ENCODE measurements at regions not wholly inside any gene's neighbourhood (a gene's known extent, or its start where the extent isn't known, plus 50 kb on each side); places are given as distances from the start of the nearest gene placed in this dataset.

DNA sequence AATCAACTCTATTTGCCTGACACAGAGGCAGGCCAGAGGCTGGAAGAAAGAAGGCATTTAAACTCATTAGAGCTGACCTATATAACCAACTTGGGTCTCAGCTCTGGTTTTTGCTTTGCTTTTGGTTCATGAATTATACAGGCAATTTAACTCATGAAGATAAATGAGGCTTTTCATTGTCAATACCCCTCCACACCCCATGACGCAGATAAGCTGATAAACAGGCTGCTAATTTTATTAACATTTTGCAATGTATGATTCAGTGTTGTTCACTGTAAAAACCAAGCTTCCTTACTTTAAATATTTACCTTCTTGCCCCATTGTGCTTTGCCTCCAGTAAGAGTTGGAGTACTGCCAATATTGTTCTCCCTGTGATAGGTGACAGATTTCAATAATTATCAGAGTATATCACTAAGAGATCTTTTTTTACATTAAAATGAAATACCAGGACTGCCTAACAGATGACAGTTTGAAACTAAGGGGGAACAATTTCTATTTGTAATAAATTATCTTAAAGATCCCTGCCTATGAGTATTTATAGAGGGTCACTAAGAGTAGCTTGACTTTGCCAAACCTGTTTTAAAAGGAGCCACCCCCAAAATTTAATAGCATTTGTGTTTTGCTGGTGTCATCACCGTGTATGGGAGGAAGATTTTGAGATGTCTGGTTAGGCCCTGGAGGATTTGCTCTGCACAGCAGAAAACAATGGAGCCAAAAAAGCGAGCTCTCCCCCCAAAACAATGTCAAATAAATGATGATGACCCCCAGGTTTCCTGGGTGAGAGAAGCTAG is 472.7 kb upstream of the NBEA start:
- TF ChIP-seq EZH2 (IDR thresholded peaks at IDR 0.05): no peak
- TF ChIP-seq, protein P1, sequence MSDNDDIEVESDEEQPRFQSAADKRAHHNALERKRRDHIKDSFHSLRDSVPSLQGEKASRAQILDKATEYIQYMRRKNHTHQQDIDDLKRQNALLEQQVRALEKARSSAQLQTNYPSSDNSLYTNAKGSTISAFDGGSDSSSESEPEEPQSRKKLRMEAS (IDR thresholded peaks at IDR 0.05): no peak
- no peak for TF ChIP-seq CBX3 (IDR thresholded peaks at IDR 0.05; ENCODE audit: low read depth)
- TF ChIP-seq, protein P2, sequence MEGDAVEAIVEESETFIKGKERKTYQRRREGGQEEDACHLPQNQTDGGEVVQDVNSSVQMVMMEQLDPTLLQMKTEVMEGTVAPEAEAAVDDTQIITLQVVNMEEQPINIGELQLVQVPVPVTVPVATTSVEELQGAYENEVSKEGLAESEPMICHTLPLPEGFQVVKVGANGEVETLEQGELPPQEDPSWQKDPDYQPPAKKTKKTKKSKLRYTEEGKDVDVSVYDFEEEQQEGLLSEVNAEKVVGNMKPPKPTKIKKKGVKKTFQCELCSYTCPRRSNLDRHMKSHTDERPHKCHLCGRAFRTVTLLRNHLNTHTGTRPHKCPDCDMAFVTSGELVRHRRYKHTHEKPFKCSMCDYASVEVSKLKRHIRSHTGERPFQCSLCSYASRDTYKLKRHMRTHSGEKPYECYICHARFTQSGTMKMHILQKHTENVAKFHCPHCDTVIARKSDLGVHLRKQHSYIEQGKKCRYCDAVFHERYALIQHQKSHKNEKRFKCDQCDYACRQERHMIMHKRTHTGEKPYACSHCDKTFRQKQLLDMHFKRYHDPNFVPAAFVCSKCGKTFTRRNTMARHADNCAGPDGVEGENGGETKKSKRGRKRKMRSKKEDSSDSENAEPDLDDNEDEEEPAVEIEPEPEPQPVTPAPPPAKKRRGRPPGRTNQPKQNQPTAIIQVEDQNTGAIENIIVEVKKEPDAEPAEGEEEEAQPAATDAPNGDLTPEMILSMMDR (IDR thresholded peaks at IDR 0.05 in 2 of 3, conservative IDR thresholded peaks at IDR 0.05 in 1 of 3; ENCODE audit: borderline replicate concordance in 1 of 3, insufficient read depth in 1 of 3, low read depth in 2 of 3, low read length in 2 of 3): no peak
- no peak for TF ChIP-seq POLR2A (IDR thresholded peaks at IDR 0.05; ENCODE audit: borderline replicate concordance, extremely low read depth, insufficient read depth, insufficient read length)
- TF ChIP-seq JUND (IDR thresholded peaks at IDR 0.05): no peak
- no peak for TF ChIP-seq POLR2AphosphoS5 (IDR thresholded peaks at IDR 0.05; ENCODE audit: low read depth, low read length)
- TF ChIP-seq, protein P3, sequence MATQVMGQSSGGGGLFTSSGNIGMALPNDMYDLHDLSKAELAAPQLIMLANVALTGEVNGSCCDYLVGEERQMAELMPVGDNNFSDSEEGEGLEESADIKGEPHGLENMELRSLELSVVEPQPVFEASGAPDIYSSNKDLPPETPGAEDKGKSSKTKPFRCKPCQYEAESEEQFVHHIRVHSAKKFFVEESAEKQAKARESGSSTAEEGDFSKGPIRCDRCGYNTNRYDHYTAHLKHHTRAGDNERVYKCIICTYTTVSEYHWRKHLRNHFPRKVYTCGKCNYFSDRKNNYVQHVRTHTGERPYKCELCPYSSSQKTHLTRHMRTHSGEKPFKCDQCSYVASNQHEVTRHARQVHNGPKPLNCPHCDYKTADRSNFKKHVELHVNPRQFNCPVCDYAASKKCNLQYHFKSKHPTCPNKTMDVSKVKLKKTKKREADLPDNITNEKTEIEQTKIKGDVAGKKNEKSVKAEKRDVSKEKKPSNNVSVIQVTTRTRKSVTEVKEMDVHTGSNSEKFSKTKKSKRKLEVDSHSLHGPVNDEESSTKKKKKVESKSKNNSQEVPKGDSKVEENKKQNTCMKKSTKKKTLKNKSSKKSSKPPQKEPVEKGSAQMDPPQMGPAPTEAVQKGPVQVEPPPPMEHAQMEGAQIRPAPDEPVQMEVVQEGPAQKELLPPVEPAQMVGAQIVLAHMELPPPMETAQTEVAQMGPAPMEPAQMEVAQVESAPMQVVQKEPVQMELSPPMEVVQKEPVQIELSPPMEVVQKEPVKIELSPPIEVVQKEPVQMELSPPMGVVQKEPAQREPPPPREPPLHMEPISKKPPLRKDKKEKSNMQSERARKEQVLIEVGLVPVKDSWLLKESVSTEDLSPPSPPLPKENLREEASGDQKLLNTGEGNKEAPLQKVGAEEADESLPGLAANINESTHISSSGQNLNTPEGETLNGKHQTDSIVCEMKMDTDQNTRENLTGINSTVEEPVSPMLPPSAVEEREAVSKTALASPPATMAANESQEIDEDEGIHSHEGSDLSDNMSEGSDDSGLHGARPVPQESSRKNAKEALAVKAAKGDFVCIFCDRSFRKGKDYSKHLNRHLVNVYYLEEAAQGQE (IDR thresholded peaks at IDR 0.05; ENCODE audit: low read depth): no peak
- no peak for TF ChIP-seq RAD21 (IDR thresholded peaks at IDR 0.05; ENCODE audit: low read depth)
- TF ChIP-seq SIN3A (IDR thresholded peaks at IDR 0.05; ENCODE audit: low read depth): no peak
- TF ChIP-seq EGR1 (IDR thresholded peaks at IDR 0.05; ENCODE audit: low read depth): no peak
- TF ChIP-seq, protein P4, sequence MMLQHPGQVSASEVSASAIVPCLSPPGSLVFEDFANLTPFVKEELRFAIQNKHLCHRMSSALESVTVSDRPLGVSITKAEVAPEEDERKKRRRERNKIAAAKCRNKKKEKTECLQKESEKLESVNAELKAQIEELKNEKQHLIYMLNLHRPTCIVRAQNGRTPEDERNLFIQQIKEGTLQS (IDR thresholded peaks at IDR 0.05): no peak
- TF ChIP-seq, protein P5, sequence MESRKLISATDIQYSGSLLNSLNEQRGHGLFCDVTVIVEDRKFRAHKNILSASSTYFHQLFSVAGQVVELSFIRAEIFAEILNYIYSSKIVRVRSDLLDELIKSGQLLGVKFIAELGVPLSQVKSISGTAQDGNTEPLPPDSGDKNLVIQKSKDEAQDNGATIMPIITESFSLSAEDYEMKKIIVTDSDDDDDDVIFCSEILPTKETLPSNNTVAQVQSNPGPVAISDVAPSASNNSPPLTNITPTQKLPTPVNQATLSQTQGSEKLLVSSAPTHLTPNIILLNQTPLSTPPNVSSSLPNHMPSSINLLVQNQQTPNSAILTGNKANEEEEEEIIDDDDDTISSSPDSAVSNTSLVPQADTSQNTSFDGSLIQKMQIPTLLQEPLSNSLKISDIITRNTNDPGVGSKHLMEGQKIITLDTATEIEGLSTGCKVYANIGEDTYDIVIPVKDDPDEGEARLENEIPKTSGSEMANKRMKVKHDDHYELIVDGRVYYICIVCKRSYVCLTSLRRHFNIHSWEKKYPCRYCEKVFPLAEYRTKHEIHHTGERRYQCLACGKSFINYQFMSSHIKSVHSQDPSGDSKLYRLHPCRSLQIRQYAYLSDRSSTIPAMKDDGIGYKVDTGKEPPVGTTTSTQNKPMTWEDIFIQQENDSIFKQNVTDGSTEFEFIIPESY (IDR thresholded peaks at IDR 0.05; ENCODE audit: extremely low read depth, insufficient replicate concordance, low read length): no peak
